T-cell (primary cell): ENCODE measurements at regions not wholly inside any gene's neighbourhood (a gene's known extent, or its start where the extent isn't known, plus 50 kb on each side); places are given as distances from the start of the nearest gene placed in this dataset.

ENCODE experiments used
- ATAC-seq, 4 experiments: fragments of 200-7000 bp in 3 of 4; fragments of 150-1000 bp in 1 of 4; cut with Tn5 transposase; replicated peaks in 1 of 4; 1 replicate in 3 of 4; 2 replicates in 1 of 4; pipeline ENCODE4 v1.10.0; 2021; ENCODE audit warnings: moderate library complexity in 3 of 4, mild to moderate bottlenecking in 2 of 4, moderate number of reproducible peaks in 1 of 4
- CTCF ChIA-PET, 2 donors: fragments of 300-600 bp; sonication (Branson Sonifier 250); formaldehyde crosslinking; loops; one replicate each; lab custom pipeline; 2022; ENCODE audit warnings: antibody characterized with exemption in 2 of 2; lab: Charles Lee
- POLR2A ChIA-PET, 2 donors: fragments of 300-600 bp; sonication (Branson Sonifier 250); formaldehyde crosslinking; loops; one replicate each; lab custom pipeline; 2022; ENCODE audit warnings: antibody characterized with exemption in 2 of 2; lab: Charles Lee
- DNase-seq, 35 experiments: peaks; one replicate each; pipeline versions ENCODE4 v3.0.0 to v3.0.0-alpha.2; 2013 to 2023
- H3K27ac ChIP-seq: one replicate; pipeline ENCODE4 v1.5.1; 2013; ENCODE audit warnings: low read length
- H3K27me3 ChIP-seq, 2 experiments: replicated peaks in 1 of 2; 1 replicate in 1 of 2; 2 replicates in 1 of 2; pipeline versions ENCODE4 v1.6.1 to v1.7.0; 2013; ENCODE audit warnings: low read length in 1 of 2, mixed read lengths in 1 of 2; ENCODE audit not compliant: control insufficient read depth in 2 of 2, insufficient read depth in 2 of 2; ENCODE audit errors: extremely low read depth in 1 of 2
- H3K36me3 ChIP-seq, 2 donors: 1 replicate in 1 of 2; 2 replicates in 1 of 2; pipeline versions ENCODE4 v1.6.1 to v1.7.0; 2013; ENCODE audit warnings: low read length in 1 of 2; ENCODE audit not compliant: control insufficient read depth in 2 of 2, insufficient read depth in 1 of 2; ENCODE audit errors: extremely low read depth in 1 of 2
- H3K4me1 ChIP-seq, 2 experiments: 1 replicate in 1 of 2; 2 replicates in 1 of 2; pipeline versions ENCODE4 v1.6.1 to v1.7.0; 2013; ENCODE audit warnings: low read length in 2 of 2, mixed read lengths in 1 of 2; ENCODE audit not compliant: insufficient read depth in 2 of 2, control insufficient read depth in 1 of 2; ENCODE audit errors: extremely low read depth in 1 of 2
- H3K4me3 ChIP-seq, 2 donors: 1 replicate in 1 of 2; 2 replicates in 1 of 2; pipeline versions ENCODE4 v1.5.1 to v1.7.0; 2013; ENCODE audit warnings: mild to moderate bottlenecking in 2 of 2, low read length in 1 of 2, moderate library complexity in 1 of 2; ENCODE audit not compliant: control insufficient read depth in 1 of 2; ENCODE audit errors: extremely low read depth in 1 of 2
- H3K9me3 ChIP-seq: 2 replicates; pipeline ENCODE4 v1.7.0; 2013
- H3K27ac Mint-ChIP-seq, 2 donors: one replicate each; pipeline ENCODE4 v1.8.0; 2020 to 2021; ENCODE audit warnings: mild to moderate bottlenecking in 2 of 2, mixed read lengths in 2 of 2
- H3K27me3 Mint-ChIP-seq, 2 donors: one replicate each; pipeline ENCODE4 v1.8.0; 2021 to 2022; ENCODE audit warnings: mixed read lengths in 2 of 2
- H3K36me3 Mint-ChIP-seq: one replicate; pipeline ENCODE4 v1.8.0; 2021; ENCODE audit warnings: mixed read lengths
- H3K4me1 Mint-ChIP-seq, 3 donors: one replicate each; pipeline ENCODE4 v1.8.0; 2020 to 2022; ENCODE audit warnings: mixed read lengths in 3 of 3, mild to moderate bottlenecking in 1 of 3
- H3K4me3 Mint-ChIP-seq, 3 donors: one replicate each; pipeline ENCODE4 v1.8.0; 2020 to 2022; ENCODE audit warnings: mild to moderate bottlenecking in 3 of 3, mixed read lengths in 3 of 3, moderate library complexity in 3 of 3
- H3K9me3 Mint-ChIP-seq, 3 donors: one replicate each; pipeline ENCODE4 v1.8.0; 2020 to 2022; ENCODE audit warnings: mixed read lengths in 3 of 3
- WGBS: methylation state at CpG from one replicate; pipeline ENCODE4 v1.1.5; 2013; ENCODE audit warnings: missing lambda C conversion rate; ENCODE audit not compliant: insufficient coverage; 5-methylcytosine and 5-hydroxymethylcytosine counted together

DNA sequence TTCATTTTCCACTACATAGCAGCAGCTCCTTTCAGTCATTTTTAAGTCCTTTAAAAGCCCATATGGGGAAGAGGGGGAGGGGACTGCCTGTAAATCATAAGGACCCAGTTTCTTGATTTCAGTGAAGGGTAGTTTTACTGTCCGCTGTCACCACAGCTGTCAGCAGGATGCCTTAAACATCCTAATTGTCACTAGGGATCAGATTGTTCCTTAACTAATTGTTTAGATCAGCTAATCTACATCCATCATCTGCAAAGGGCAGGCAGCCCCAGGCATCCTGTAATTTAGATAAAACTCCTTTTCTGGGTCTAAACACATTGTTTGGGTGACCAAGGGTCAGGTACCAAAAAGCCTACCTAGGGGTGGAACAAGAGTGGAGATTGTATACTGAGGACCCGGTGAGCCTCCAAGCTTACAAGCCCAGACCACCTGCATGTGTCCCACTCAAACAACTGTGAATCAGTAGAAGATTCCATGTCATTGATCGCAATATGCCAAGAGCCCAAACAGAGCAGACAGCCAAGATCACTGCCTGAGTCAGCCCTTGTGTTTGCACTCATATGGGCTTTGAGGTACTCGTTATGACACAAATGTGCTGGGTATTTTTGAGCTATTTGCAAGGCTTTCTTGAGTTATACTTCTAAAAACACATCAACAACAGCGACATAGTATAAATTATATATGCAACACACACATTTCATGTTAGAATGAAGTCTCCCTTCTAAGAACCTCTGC lies 198.7 kb upstream of the CEP162 start:
- ChIA-PET POLR2A (no interaction called here), CTCF (no interaction called here)
- no peak overlapping the region for H3K4me3 Mint-ChIP-seq
- no peaks in the 10 kb centered on the region for H3K9me3 Mint-ChIP-seq
- no peak overlapping the region for H3K27ac Mint-ChIP-seq
- 80% methylated on average over 1 of the region's 5 CpGs for WGBS
- peaks cover 3 to 10% of the 10 kb centered on the region in 2 donors for H3K27me3 Mint-ChIP-seq
- no peaks in the 10 kb centered on the region for H3K4me1 Mint-ChIP-seq
- Histone ChIP-seq H3K36me3 (no peaks in the 10 kb centered on the region), H3K27me3 (peaks cover 3 to 4% of the 10 kb centered on the region in 2 experiments), H3K27ac (no peak overlapping the region), H3K9me3 (no peaks in the 10 kb centered on the region), H3K4me1 (no peaks in the 10 kb centered on the region), H3K4me3 (no peak overlapping the region)
- DNase-seq, result no peak
- no peak for ATAC-seq
- H3K36me3 Mint-ChIP-seq, result no peaks in the 10 kb centered on the region

- ATAC-seq (no peak), DNase-seq (no peak)
- no peaks in the 10 kb centered on the region for H3K9me3 ChIP-seq
- H3K27me3 ChIP-seq, result peaks cover 3% of the 10 kb centered on the region in 2 experiments
- H3K9me3 Mint-ChIP-seq, result no peaks in the 10 kb centered on the region
- H3K36me3 Mint-ChIP-seq, result no peaks in the 10 kb centered on the region
- peaks cover 3 to 10% of the 10 kb centered on the region in 2 donors for H3K27me3 Mint-ChIP-seq
- no peak overlapping the region for H3K27ac ChIP-seq
- no peak overlapping the region for H3K4me3 Mint-ChIP-seq
- WGBS, result no CpG with 5 or more reads among the region's 4 CpGs
- ChIA-PET CTCF (no interaction called here), POLR2A (no interaction called here)
- H3K36me3 ChIP-seq, result no peaks in the 10 kb centered on the region
- H3K4me3 ChIP-seq, result no peak overlapping the region
- H3K4me1 ChIP-seq, result no peaks in the 10 kb centered on the region
- H3K27ac Mint-ChIP-seq, result no peak overlapping the region
- H3K4me1 Mint-ChIP-seq, result no peaks in the 10 kb centered on the region
Observed at GRCh38 chr6:84424956-84425355, 197.5 kb upstream of the CEP162 start.

DNA sequence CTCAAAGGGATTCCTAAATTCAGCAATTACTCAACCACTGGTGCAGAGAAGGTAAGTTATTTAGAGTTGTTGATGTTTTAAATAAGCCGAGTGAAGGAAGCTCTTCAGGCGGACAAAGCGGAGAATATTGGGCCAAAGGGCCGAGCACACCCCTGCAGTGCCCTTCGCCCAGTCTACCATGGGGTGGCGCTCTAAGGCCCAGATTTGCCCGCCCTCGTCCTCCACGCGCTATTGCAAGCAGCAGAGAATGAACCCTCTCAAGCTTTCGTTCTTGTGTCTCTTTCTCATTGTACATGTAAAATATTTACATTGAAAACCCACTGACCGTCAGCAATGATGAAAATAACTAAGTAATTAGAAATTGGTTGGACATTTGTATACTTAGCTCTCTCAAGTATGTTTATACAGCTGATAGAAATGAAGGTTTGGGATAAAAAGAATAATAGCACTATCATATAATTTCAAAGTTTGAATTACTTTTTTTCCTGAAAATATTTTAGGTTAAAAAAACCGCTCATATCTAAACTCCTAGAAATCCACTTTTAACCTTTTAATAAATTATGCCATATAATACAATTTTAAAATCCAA lies 195.0 kb upstream of the CEP162 start:
- Histone ChIP-seq H3K9me3 (no peaks in the 10 kb centered on the region), H3K27me3 (peaks cover 3% of the 10 kb centered on the region in 2 experiments), H3K36me3 (no peaks in the 10 kb centered on the region), H3K4me1 (no peaks in the 10 kb centered on the region), H3K4me3 (no peak overlapping the region), H3K27ac (no peak overlapping the region)
- 11% methylated on average over 6 of the region's 13 CpGs for WGBS
- ATAC-seq, result no peak
- CTCF ChIA-PET, result no interaction called here
- no peak overlapping the region for H3K4me3 Mint-ChIP-seq
- no peaks in the 10 kb centered on the region for H3K36me3 Mint-ChIP-seq
- no peaks in the 10 kb centered on the region for H3K4me1 Mint-ChIP-seq
- DNase-seq, result no peak
- POLR2A ChIA-PET, result no interaction called here
- peaks cover 3 to 10% of the 10 kb centered on the region in 2 donors for H3K27me3 Mint-ChIP-seq
- H3K9me3 Mint-ChIP-seq, result no peaks in the 10 kb centered on the region
- H3K27ac Mint-ChIP-seq, result no peak overlapping the region

GRCh38 chr6:84421031-84421430 lies 193.6 kb upstream of the CEP162 start:
- no CpG with 5 or more reads among the region's 5 CpGs for WGBS

GRCh38 chr6:84417260-84417659 lies 189.8 kb upstream of the CEP162 start:
- no peak overlapping the region for H3K27ac Mint-ChIP-seq
- WGBS, result no CpG with 5 or more reads among the region's 3 CpGs
- POLR2A ChIA-PET, result no interaction called here

More at GRCh38 chr6:84421031-84421430, 193.6 kb upstream of the CEP162 start:
- H3K4me3 Mint-ChIP-seq, result no peak overlapping the region
- H3K36me3 ChIP-seq, result no peaks in the 10 kb centered on the region
- no peak for ATAC-seq
- H3K4me1 ChIP-seq, result no peaks in the 10 kb centered on the region
- no peaks in the 10 kb centered on the region for H3K36me3 Mint-ChIP-seq
- H3K4me1 Mint-ChIP-seq, result no peaks in the 10 kb centered on the region
- POLR2A ChIA-PET, result no interaction called here
- no peaks in the 10 kb centered on the region for H3K9me3 Mint-ChIP-seq
- H3K9me3 ChIP-seq, result no peaks in the 10 kb centered on the region
- H3K27ac ChIP-seq, result no peak overlapping the region
- peaks cover 3% of the 10 kb centered on the region in 2 experiments for H3K27me3 ChIP-seq
- DNase-seq, result no peak
- no peak overlapping the region for H3K27ac Mint-ChIP-seq
- H3K27me3 Mint-ChIP-seq, result peaks cover 0 to 10% of the 10 kb centered on the region in 2 donors
- no peak overlapping the region for H3K4me3 ChIP-seq
- CTCF ChIA-PET, result no interaction called here

DNA sequence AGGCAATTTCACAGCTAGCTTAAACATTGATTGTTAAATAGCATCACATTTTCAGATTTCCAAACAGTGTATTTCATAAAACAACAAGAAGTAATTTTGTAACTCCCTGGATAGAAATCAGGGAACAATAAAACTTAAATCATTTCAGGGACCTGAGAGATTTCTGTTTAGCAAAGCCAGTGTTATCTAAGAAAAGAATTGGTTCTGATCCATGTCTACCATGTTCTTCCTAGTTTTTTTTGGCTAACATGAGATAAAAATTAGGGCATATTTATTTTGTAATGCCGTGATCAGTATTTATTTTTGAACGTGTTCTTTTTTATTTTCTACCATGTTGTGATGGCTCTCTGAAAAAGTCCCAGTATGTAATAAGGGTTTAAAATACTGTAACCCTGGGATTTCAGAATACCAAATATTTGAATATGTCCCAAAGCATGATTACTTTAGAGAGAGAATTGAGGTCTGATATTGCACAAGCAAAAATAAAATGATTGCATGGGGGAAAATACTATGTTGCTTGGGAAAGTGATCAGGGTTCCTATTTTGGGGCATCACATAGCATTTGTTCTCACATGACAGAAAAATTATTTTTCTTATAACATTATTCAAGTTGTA lies 188.7 kb upstream of the CEP162 start:
- Histone ChIP-seq H3K4me1 (no peaks in the 10 kb centered on the region), H3K9me3 (no peaks in the 10 kb centered on the region), H3K27ac (no peak overlapping the region), H3K4me3 (no peak overlapping the region), H3K27me3 (no peaks in the 10 kb centered on the region), H3K36me3 (no peaks in the 10 kb centered on the region)
- H3K4me1 Mint-ChIP-seq, result no peaks in the 10 kb centered on the region
- POLR2A ChIA-PET, result no interaction called here
- no CpG with 5 or more reads among the region's 2 CpGs for WGBS
- DNase-seq, result no peak
- no peak for ATAC-seq
- H3K27ac Mint-ChIP-seq, result no peak overlapping the region
- H3K9me3 Mint-ChIP-seq, result no peaks in the 10 kb centered on the region
- CTCF ChIA-PET, result no interaction called here
- H3K27me3 Mint-ChIP-seq, result no peaks in the 10 kb centered on the region
- no peaks in the 10 kb centered on the region for H3K36me3 Mint-ChIP-seq
- H3K4me3 Mint-ChIP-seq, result no peak overlapping the region

More at GRCh38 chr6:84417260-84417659, 189.8 kb upstream of the CEP162 start:
- H3K4me1 ChIP-seq, result no peaks in the 10 kb centered on the region
- H3K27me3 Mint-ChIP-seq, result peaks cover 0 to 3% of the 10 kb centered on the region in 2 donors
- H3K4me1 Mint-ChIP-seq, result no peaks in the 10 kb centered on the region
- no peak overlapping the region for H3K4me3 ChIP-seq
- H3K4me3 Mint-ChIP-seq, result no peak overlapping the region
- H3K9me3 Mint-ChIP-seq, result no peaks in the 10 kb centered on the region
- no peak overlapping the region for H3K27ac ChIP-seq
- peaks cover under 1 to 3% of the 10 kb centered on the region in 2 experiments for H3K27me3 ChIP-seq
- DNase-seq, result no peak
- CTCF ChIA-PET, result no interaction called here
- no peaks in the 10 kb centered on the region for H3K36me3 Mint-ChIP-seq
- no peaks in the 10 kb centered on the region for H3K36me3 ChIP-seq
- no peaks in the 10 kb centered on the region for H3K9me3 ChIP-seq
- no peak for ATAC-seq
